Endothelial cell of umbilical vein (primary cell): ENCODE measurements at regions not wholly inside any gene's neighbourhood (a gene's known extent, or its start where the extent isn't known, plus 50 kb on each side); places are given as distances from the start of the nearest gene placed in this dataset.

Experiments used
- BruUV-seq: library from RNA; stranded (reverse); fragments of 400-500 nt; replicated peaks from 2 replicates; lab custom pipeline; 2021; lab: Mats Ljungman, UMichigan
- CTCF ChIA-PET: fragments of 300-600, 350-600 bp; sonication (Branson Sonifier 250); formaldehyde crosslinking; loops from one replicate; lab custom pipeline; 2021; ENCODE audit warnings: antibody characterized with exemption, inconsistent platforms; lab: Charles Lee
- POLR2A ChIA-PET: fragments of 300-600, 350-600 bp; sonication (Branson Sonifier 250); formaldehyde crosslinking; loops from one replicate; lab custom pipeline; 2021; ENCODE audit warnings: antibody characterized with exemption, inconsistent platforms; lab: Charles Lee
- DNase-seq: peaks from one replicate; pipeline ENCODE4 v3.0.0-alpha.2; 2011; ENCODE audit warnings: low read depth, low spot score
- FAIRE-seq: peaks from 2 replicates; lab custom pipeline; 2011; peaks lifted over from hg19 to GRCh38; lab: Jason Lieb, UNC
- H2AFZ ChIP-seq: 2 replicates; pipeline ENCODE4 v1.6.0; 2012; ENCODE audit warnings: low read depth, low read length, control low read depth, inconsistent platforms
- H3K27ac ChIP-seq: 2 replicates; pipeline ENCODE4 v1.5.1; 2011; ENCODE audit warnings: low read depth, mild to moderate bottlenecking, control low read depth, low read length, moderate library complexity; ENCODE audit not compliant: insufficient read depth
- H3K27me3 ChIP-seq, 2 experiments: 2 replicates each; pipeline versions ENCODE4 v1.6.0 to v1.6.1; 2011; ENCODE audit warnings: low read length in 2 of 2, mixed read lengths in 1 of 2; ENCODE audit not compliant: control insufficient read depth in 2 of 2, insufficient read depth in 2 of 2
- H3K36me3 ChIP-seq, 2 experiments: 2 replicates in 1 of 2; 3 replicates in 1 of 2; pipeline ENCODE4 v1.5.1; 2011; ENCODE audit warnings: low read length in 2 of 2, mild to moderate bottlenecking in 1 of 2, moderate library complexity in 1 of 2; ENCODE audit not compliant: control insufficient read depth in 2 of 2, insufficient read depth in 2 of 2; ENCODE audit errors: extremely low read depth in 1 of 2
- H3K4me1 ChIP-seq: 3 replicates; pipeline ENCODE4 v1.5.1; 2011; ENCODE audit warnings: mild to moderate bottlenecking, low read length; ENCODE audit not compliant: control insufficient read depth, insufficient read depth; ENCODE audit errors: extremely low read depth
- H3K4me2 ChIP-seq: 2 replicates; pipeline ENCODE4 v1.6.1; 2011; ENCODE audit warnings: low read length, control low read depth, mixed read lengths; ENCODE audit not compliant: insufficient read depth
- H3K4me3 ChIP-seq, 3 experiments: fragments of 200-600 bp in 1 of 3; sonication (generic), shearing (Covaris generic) in 1 of 3; replicated peaks in 1 of 3; 2 replicates each; pipeline ENCODE4 v1.5.1; 2011 to 2016; ENCODE audit warnings: control low read depth in 3 of 3, low read length in 3 of 3, mild to moderate bottlenecking in 2 of 3, inconsistent platforms in 1 of 3, low read depth in 1 of 3, moderate library complexity in 1 of 3; ENCODE audit not compliant: insufficient read depth in 1 of 3
- H3K79me2 ChIP-seq: 2 replicates; pipeline ENCODE4 v1.6.0; 2012; ENCODE audit warnings: low read length, inconsistent platforms; ENCODE audit not compliant: control insufficient read depth, insufficient read depth
- H3K9ac ChIP-seq: replicated peaks from 2 replicates; pipeline ENCODE3; 2011; ENCODE audit warnings: low read length, control low read depth; ENCODE audit not compliant: insufficient read depth; ENCODE audit errors: extremely low read depth
- H3K9me1 ChIP-seq: replicated peaks from 3 replicates; pipeline ENCODE4 v1.6.0; 2011; ENCODE audit warnings: mild to moderate bottlenecking, low read length; ENCODE audit not compliant: control insufficient read depth, insufficient read depth; ENCODE audit errors: extremely low read depth
- H3K9me3 ChIP-seq: replicated peaks from 2 replicates; pipeline ENCODE4 v1.5.1; 2012; ENCODE audit warnings: low read length, inconsistent platforms; ENCODE audit not compliant: control insufficient read depth, insufficient read depth
- H4K20me1 ChIP-seq: replicated peaks from 2 replicates; pipeline ENCODE3; 2011; ENCODE audit warnings: mild to moderate bottlenecking, low read length; ENCODE audit not compliant: control insufficient read depth, insufficient read depth; ENCODE audit errors: extremely low read depth
- CTCF ChIP-seq, 2 donors: IDR thresholded peaks; 1 replicate in 1 of 2; 2 replicates in 1 of 2; pipeline ENCODE4 v1.5.1; 2011; ENCODE audit warnings: low read length in 2 of 2, mild to moderate bottlenecking in 2 of 2, moderate library complexity in 2 of 2, control low read depth in 1 of 2, inconsistent platforms in 1 of 2, low read depth in 1 of 2; ENCODE audit not compliant: insufficient read depth in 1 of 2; ENCODE audit errors: extremely low read depth in 1 of 2
- EZH2 ChIP-seq: IDR thresholded peaks from 2 replicates; pipeline ENCODE4 v1.6.1; 2012; ENCODE audit warnings: borderline replicate concordance, low read depth, mild to moderate bottlenecking, moderate library complexity, low read length, inconsistent platforms; ENCODE audit not compliant: severe bottlenecking
- FOS ChIP-seq: IDR thresholded peaks from 2 replicates; pipeline ENCODE4 v1.6.1; 2011; ENCODE audit warnings: mild to moderate bottlenecking, low read length, moderate library complexity, borderline replicate concordance; ENCODE audit not compliant: insufficient read depth
- GATA2 ChIP-seq: IDR thresholded peaks from 2 replicates; pipeline ENCODE4 v1.7.0; 2011; ENCODE audit warnings: low read depth, mild to moderate bottlenecking, moderate library complexity, mixed read lengths, low read length; ENCODE audit not compliant: insufficient read length, insufficient read depth
- JUN ChIP-seq: IDR thresholded peaks from 2 replicates; pipeline ENCODE4 v1.6.1; 2011; ENCODE audit warnings: borderline replicate concordance, low read depth; ENCODE audit not compliant: insufficient read length, insufficient read depth
- MAX ChIP-seq: IDR thresholded peaks from 2 replicates; pipeline ENCODE4 v1.6.1; 2011; ENCODE audit not compliant: insufficient read depth, insufficient read length
- MYC ChIP-seq: IDR thresholded peaks from one replicate; pipeline ENCODE4 v1.6.1; 2011; ENCODE audit warnings: mild to moderate bottlenecking, low read depth, low read length
- POLR2A ChIP-seq: IDR thresholded peaks from 2 replicates; pipeline ENCODE4 v1.6.1; 2012; ENCODE audit warnings: low read depth, mild to moderate bottlenecking, control low read depth, low read length
- POLR2AphosphoS5 ChIP-seq: IDR thresholded peaks from 2 replicates; pipeline ENCODE4 v1.6.1; 2012; ENCODE audit warnings: low read depth, mild to moderate bottlenecking, control low read depth, low read length, moderate library complexity; ENCODE audit not compliant: insufficient read depth
- dilution Hi-C: fragments of 300-500 bp; cut with MboI; formaldehyde crosslinking; loops from one replicate; pipeline ENCODE4 v1.15.0; 2019; ENCODE audit warnings: low sequenced_read_pairs; ENCODE audit not compliant: extremely low pct_ligation_motif_present
- intact Hi-C: fragments of 100-400 bp; cut with micrococcal nuclease; formaldehyde crosslinking; loops from one replicate; pipeline ENCODE4 v1.10.0; 2022

GRCh38 chr6:208364-208763 lies 83.9 kb upstream of the DUSP22 start:
- Histone ChIP-seq H2AFZ (no peak overlapping the region), H3K9me1 (no peaks in the 10 kb centered on the region), H3K27ac (no peak overlapping the region), H3K36me3 (no peaks in the 10 kb centered on the region), H3K9ac (no peak overlapping the region), H3K4me3 (no peak overlapping the region), H4K20me1 (no peaks in the 10 kb centered on the region), H3K4me1 (no peaks in the 10 kb centered on the region), H3K4me2 (no peak overlapping the region), H3K79me2 (no peaks in the 10 kb centered on the region), H3K27me3 (no peaks in the 10 kb centered on the region), H3K9me3 (no peaks in the 10 kb centered on the region)
- TF ChIP-seq POLR2AphosphoS5 (no peak), CTCF (IDR thresholded peaks at IDR 0.05; ENCODE audit: extremely low read depth in 1 of 2, insufficient read depth in 1 of 2, low read depth in 1 of 2, low read length in 2 of 2) (no peak), MYC (no peak), POLR2A (no peak), MAX (no peak), FOS (no peak), EZH2 (no peak), JUN (no peak), GATA2 (no peak)
- ChIA-PET POLR2A (no interaction called here), CTCF (no interaction called here)
- no peak for FAIRE-seq
- DNase-seq = no peak
- intact Hi-C loops (no loop called here), dilution Hi-C loops (no loop called here)
- no TSS peak for BruUV-seq
